Stimulated activated CD4-positive, alpha-beta T cell treated with anti-CD3 and anti-CD28 coated beads, Interleukin-4, amount 100 ng/mL, for 1 hour (primary cell): ENCODE measurements at regions not wholly inside any gene's neighbourhood (a gene's known extent, or its start where the extent isn't known, plus 50 kb on each side); places are given as distances from the start of the nearest gene placed in this dataset.
"Not testable (repeated sequence)": the region's sequence is repeated elsewhere in the genome, so short reads cannot be mapped to it uniquely, and the experiment has no call there.

Experiments used
- DNase-seq: peaks from one replicate; pipeline ENCODE4 v3.0.0-alpha.2; 2020

DNA sequence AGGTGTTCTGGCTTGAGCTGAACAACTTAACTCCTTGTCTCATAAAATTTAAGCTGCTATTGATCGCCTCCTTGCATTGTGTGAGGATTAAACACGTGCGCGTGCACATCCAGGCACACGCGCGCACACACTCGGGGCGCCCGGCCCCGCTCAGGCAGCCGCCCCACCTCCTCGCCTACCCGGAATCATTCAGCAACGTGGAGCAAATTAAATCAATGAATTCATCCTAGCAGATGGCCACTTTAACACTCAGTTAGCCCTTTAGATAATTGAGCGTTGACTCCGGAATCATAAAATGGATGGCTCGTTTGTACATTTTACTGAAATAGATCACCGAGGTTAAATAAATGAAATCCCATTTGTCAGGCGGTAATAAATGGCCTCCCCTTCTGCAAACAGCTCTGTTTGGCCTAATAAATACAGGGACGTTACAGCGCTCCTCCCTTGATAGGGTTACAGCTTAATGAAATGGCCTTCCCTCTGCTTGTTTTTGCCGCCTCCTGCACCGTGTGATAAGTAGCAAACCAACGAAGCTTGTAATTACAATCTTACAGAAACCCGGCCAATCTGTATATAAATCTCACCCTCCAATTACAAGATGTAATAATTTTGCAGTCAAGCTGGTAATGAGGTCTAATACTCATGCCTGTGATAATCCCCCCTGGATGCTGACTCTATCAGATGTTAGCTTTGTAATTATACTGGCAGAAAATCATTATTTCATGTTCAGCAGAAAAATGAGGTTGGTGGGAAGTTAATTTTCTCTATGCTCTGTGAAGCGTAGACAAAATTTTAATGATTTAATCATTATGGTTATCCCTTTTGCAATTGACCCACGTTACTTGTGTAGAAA, 229.7 kb upstream of the IRX4 start:
- no peak for DNase-seq

GRCh38 chr5:2111569-2112105, 228.9 kb upstream of the IRX4 start:
- DNase-seq = no peak

DNA sequence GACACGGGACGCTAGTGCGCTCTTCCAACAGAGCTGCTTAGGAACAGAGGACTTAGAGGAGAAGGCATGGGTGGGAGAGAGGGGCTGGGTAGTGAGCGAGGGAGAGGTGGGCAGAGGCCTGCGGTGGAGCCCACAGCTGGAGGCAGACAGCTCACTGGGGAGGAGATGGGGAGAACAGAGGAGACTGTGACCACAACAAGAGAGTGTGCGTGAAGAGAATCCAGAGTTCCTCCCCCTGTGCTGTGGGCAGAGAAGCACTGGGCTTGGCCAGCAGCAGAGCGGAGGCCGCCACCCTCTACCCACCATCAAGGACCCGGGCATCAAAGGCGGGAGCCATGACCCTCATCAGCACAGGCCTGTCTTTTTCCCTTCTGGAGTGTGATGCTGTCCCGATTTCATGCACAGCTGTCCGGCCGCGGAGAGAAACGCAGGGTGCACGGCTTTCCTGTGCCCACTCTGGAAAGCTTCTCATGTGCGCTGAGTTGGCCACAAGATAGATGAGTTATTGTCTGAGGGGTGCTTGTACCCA, 228.3 kb upstream of the IRX4 start:
- no peak for DNase-seq

- DNase-seq = no peak
Observed at GRCh38 chr5:2110137-2110933, 227.6 kb upstream of the IRX4 start.

- DNase-seq = no peak
Observed at GRCh38 chr5:2109566-2109965, 226.8 kb upstream of the IRX4 start.

- DNase-seq = no peak
Observed at GRCh38 chr5:2106721-2107120, 224.0 kb upstream of the IRX4 start.

GRCh38 chr5:2105141-2105540, 222.4 kb upstream of the IRX4 start:
- DNase-seq = no peak

DNA sequence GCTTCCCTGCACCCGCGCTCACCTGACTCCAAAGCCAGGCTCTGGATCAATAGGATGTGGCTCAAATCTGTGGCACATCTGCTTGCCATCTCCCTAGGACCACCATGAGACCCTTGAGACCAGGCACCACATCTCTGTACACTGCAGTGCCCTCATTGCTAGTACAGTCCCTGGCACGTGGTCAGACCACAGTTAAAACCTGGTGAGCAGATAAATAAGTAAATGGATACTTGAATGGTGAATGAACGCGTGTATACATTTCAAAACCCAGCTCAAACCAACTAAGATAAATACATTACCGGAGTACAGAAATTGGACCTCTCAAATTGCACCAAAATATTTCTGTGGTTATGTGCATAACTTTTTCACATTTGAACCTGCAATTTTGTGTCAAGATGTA, 221.2 kb upstream of the IRX4 start:
- no peak for DNase-seq

- DNase-seq = no peak
Observed at GRCh38 chr5:2102819-2103776, 220.4 kb upstream of the IRX4 start.

GRCh38 chr5:2101685-2102084, 219.0 kb upstream of the IRX4 start:
- DNase-seq = no peak

DNA sequence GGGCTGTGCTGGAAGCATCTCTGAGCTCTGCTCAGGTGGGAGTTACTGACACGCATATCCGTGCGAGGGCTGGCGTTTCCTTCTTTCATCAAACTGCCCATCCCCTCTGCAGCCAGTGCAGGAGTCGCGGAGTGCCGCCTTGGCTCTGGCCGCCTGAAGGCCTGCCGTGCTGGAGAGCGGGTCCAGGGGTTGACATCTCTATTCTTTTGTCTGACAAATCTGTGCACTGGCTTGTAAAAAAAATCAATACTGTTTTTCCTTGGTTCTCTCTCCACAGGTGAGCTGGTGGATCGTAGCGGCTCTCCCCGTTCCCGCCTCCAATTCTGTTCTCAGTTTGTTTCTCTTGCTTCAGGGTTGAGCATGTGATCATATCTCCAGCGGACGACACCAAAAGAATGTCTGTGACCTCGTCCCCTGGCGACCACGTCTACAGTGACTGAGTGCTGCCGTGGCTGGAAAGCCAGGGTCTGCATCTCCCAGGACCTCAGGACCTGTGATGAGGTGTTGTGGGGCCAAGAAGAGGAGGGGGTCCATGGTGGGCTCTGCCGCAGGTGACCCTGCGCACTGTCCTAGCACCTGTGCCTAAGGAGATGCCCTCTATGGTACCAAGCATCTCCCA, 214.3 kb upstream of the IRX4 start:
- DNase-seq = no peak

- DNase-seq = no peak
Observed at GRCh38 chr5:2095011-2095410, 212.3 kb upstream of the IRX4 start.

DNA sequence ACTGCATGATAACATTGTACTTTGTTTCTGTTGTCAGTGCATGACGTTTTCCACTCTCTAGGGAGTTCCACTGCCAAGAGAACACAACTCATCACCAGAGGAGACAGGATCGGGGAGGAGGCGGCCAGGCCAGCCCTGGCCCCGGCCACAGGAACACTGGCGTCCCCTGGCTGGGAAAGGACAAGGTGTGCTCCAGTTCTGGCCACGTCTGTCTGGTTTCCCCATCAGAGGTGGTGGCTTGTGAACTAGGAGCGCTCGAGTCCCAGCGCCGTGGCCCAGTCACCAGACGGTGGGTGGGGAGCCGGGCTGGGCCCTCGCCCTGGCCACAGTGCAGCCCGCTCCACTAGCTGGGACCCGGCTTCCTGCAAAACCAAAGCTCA, 211.9 kb upstream of the IRX4 start:
- DNase-seq = no peak

DNA sequence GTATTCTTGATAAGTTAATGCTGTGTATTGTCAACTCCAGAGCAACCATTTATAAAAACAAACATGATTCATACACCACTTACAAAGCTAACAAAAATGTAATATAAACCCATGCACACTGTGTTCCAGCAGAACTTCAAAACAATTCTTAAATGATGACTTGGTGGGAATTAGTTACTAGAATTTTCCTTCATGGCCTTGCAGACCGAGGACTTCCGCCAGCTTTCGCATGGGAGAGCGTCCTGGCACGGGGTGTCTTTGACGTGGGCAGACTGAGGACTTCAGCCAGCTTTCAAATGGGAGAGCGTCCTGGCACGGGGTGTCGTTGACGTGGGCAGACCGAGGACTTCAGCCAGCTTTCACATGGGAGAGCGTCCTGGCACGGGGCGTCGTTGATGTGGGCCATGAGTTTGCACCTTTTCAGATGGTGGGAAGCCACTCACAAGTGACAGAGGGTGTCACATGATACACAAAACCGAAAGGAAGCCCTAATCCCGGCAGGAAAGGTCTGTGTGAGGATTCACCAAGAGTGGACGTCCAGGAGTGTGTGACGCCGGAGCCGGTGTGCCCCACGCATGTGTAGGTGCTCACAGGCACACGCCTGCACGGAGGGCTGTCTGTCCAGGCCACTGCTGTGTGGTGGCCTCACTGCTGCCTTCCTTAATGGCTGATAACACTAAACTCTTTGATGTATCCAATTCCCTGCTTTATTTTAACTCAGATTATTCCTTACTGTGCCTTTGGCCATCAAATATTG, 211.3 kb upstream of the IRX4 start:
- no peak for DNase-seq

- no peak for DNase-seq
Observed at GRCh38 chr5:2091921-2092320, 209.2 kb upstream of the IRX4 start.

GRCh38 chr5:2087980-2088379, 205.3 kb upstream of the IRX4 start:
- DNase-seq = no peak

GRCh38 chr5:2075365-2075764, 192.6 kb upstream of the IRX4 start:
- no peak for DNase-seq

DNA sequence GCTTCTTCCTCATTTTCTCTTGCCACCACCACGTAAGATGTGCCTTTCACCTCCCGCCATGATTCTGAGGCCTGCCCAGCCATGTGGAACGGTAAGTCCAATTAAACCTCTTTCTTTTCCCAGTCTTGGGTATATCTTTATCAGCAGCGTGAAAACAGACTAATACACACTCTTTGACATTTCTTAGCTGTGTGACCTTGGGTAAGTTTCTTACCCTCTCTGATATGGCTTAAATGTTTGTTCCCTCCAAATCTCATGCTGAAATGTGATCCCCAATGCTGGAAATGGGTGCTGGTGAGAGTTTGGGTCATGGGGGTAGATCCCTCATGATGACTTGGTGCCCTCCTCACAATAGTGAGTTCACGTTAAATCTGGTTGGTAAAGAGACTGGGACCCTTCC, 188.8 kb upstream of the IRX4 start:
- DNase-seq = no peak

GRCh38 chr5:2070787-2071186, 188.1 kb upstream of the IRX4 start:
- DNase-seq = not testable (repeated sequence)

GRCh38 chr5:2068531-2068930, 185.8 kb upstream of the IRX4 start:
- DNase-seq = no peak

GRCh38 chr5:2066373-2066772, 183.6 kb upstream of the IRX4 start:
- no peak for DNase-seq
